ENCODE measurements at regions not wholly inside any gene's neighbourhood (a gene's known extent, or its start where the extent isn't known, plus 50 kb on each side); places are given as distances from the start of the nearest gene placed in this dataset.

- TF ChIP-seq SMARCB1 (IDR thresholded peaks at IDR 0.05; ENCODE audit: insufficient read length, low read depth), result no peak
- TF ChIP-seq SMARCC2 (IDR thresholded peaks at IDR 0.05; ENCODE audit: low read depth), result no peak
- no peak for TF ChIP-seq BRD4 (IDR thresholded peaks at IDR 0.05)
- TF ChIP-seq, protein P1, sequence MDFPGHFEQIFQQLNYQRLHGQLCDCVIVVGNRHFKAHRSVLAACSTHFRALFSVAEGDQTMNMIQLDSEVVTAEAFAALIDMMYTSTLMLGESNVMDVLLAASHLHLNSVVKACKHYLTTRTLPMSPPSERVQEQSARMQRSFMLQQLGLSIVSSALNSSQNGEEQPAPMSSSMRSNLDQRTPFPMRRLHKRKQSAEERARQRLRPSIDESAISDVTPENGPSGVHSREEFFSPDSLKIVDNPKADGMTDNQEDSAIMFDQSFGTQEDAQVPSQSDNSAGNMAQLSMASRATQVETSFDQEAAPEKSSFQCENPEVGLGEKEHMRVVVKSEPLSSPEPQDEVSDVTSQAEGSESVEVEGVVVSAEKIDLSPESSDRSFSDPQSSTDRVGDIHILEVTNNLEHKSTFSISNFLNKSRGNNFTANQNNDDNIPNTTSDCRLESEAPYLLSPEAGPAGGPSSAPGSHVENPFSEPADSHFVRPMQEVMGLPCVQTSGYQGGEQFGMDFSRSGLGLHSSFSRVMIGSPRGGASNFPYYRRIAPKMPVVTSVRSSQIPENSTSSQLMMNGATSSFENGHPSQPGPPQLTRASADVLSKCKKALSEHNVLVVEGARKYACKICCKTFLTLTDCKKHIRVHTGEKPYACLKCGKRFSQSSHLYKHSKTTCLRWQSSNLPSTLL (IDR thresholded peaks at IDR 0.05), result no peak
- no peak for TF ChIP-seq ZNF140 (CRISPR knock-in tag; IDR thresholded peaks at IDR 0.05)
- TF ChIP-seq, protein P2, sequence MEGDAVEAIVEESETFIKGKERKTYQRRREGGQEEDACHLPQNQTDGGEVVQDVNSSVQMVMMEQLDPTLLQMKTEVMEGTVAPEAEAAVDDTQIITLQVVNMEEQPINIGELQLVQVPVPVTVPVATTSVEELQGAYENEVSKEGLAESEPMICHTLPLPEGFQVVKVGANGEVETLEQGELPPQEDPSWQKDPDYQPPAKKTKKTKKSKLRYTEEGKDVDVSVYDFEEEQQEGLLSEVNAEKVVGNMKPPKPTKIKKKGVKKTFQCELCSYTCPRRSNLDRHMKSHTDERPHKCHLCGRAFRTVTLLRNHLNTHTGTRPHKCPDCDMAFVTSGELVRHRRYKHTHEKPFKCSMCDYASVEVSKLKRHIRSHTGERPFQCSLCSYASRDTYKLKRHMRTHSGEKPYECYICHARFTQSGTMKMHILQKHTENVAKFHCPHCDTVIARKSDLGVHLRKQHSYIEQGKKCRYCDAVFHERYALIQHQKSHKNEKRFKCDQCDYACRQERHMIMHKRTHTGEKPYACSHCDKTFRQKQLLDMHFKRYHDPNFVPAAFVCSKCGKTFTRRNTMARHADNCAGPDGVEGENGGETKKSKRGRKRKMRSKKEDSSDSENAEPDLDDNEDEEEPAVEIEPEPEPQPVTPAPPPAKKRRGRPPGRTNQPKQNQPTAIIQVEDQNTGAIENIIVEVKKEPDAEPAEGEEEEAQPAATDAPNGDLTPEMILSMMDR (IDR thresholded peaks at IDR 0.05 in 2 of 3, conservative IDR thresholded peaks at IDR 0.05 in 1 of 3; ENCODE audit: insufficient read depth in 2 of 3, low read depth in 1 of 3, low read length in 3 of 3), result no peak
- no peak for TF ChIP-seq ZBTB33 (CRISPR knock-in tag; IDR thresholded peaks at IDR 0.05)
- no peak for TF ChIP-seq SMC3 (conservative IDR thresholded peaks at IDR 0.05; ENCODE audit: insufficient read depth, low read depth, low read length)
- no peak for TF ChIP-seq TRIM25 (IDR thresholded peaks at IDR 0.05; ENCODE audit: borderline replicate concordance)
- TF ChIP-seq USF2 (CRISPR knock-in tag; IDR thresholded peaks at IDR 0.05), result no peak
These were observed 115.6 kb upstream of the CYP1B1 start for GRCh38 chr2:38191516-38191915.

Measured in K562 (cell line).